ENCODE measurements at regions not wholly inside any gene's neighbourhood (a gene's known extent, or its start where the extent isn't known, plus 50 kb on each side); places are given as distances from the start of the nearest gene placed in this dataset.

GRCh38 chr21:39124681-39125251 is 58.5 kb downstream of the PSMG1 start:
- no peak for DNase-seq (ENCODE audit: extremely low read depth in 1 of 11, low read depth in 9 of 11, low spot score in 4 of 11)

- no peak for DNase-seq (ENCODE audit: extremely low read depth in 1 of 11, low read depth in 9 of 11, low spot score in 4 of 11)
These were observed 59.9 kb downstream of the PSMG1 start for GRCh38 chr21:39123375-39123774.

- no peak for DNase-seq (ENCODE audit: extremely low read depth in 1 of 11, low read depth in 9 of 11, low spot score in 4 of 11)
These were observed 61.5 kb downstream of the PSMG1 start for GRCh38 chr21:39121600-39122355.

- DNase-seq (ENCODE audit: extremely low read depth in 1 of 11, low read depth in 9 of 11, low spot score in 4 of 11): no peak
These were observed 62.2 kb downstream of the PSMG1 start for GRCh38 chr21:39120876-39121599.

- no peak for DNase-seq (ENCODE audit: extremely low read depth in 1 of 11, low read depth in 9 of 11, low spot score in 4 of 11)
These were observed 63.4 kb downstream of the PSMG1 start for GRCh38 chr21:39119891-39120290.

- no peak for DNase-seq (ENCODE audit: extremely low read depth in 1 of 11, low read depth in 9 of 11, low spot score in 4 of 11)
These were observed 64.5 kb downstream of the PSMG1 start for GRCh38 chr21:39118604-39119215.

- no peak for DNase-seq (ENCODE audit: extremely low read depth in 1 of 11, low read depth in 9 of 11, low spot score in 4 of 11)
These were observed 65.2 kb downstream of the PSMG1 start for GRCh38 chr21:39118061-39118460.

GRCh38 chr21:39117440-39117970 is 65.7 kb downstream of the PSMG1 start:
- DNase-seq (ENCODE audit: extremely low read depth in 1 of 11, low read depth in 9 of 11, low spot score in 4 of 11): no peak

- no peak for DNase-seq (ENCODE audit: extremely low read depth in 1 of 11, low read depth in 9 of 11, low spot score in 4 of 11)
These were observed 66.4 kb downstream of the PSMG1 start for GRCh38 chr21:39116761-39117439.

GRCh38 chr21:39115576-39116235 is 67.5 kb downstream of the PSMG1 start:
- DNase-seq (ENCODE audit: extremely low read depth in 1 of 11, low read depth in 9 of 11, low spot score in 4 of 11): no peak

GRCh38 chr21:39114871-39115575 is 68.2 kb downstream of the PSMG1 start:
- DNase-seq (ENCODE audit: extremely low read depth in 1 of 11, low read depth in 9 of 11, low spot score in 4 of 11): no peak

GRCh38 chr21:39111931-39112550 is 71.2 kb downstream of the PSMG1 start:
- DNase-seq (ENCODE audit: extremely low read depth in 1 of 11, low read depth in 9 of 11, low spot score in 4 of 11): no peak

GRCh38 chr21:39110431-39110830 is 72.8 kb downstream of the PSMG1 start:
- DNase-seq (ENCODE audit: extremely low read depth in 1 of 11, low read depth in 9 of 11, low spot score in 4 of 11): no peak

- no peak for DNase-seq (ENCODE audit: extremely low read depth in 1 of 11, low read depth in 9 of 11, low spot score in 4 of 11)
These were observed 73.5 kb downstream of the PSMG1 start for GRCh38 chr21:39109596-39110210.

GRCh38 chr21:39109163-39109530 is 74.1 kb downstream of the PSMG1 start:
- no peak for DNase-seq (ENCODE audit: extremely low read depth in 1 of 11, low read depth in 9 of 11, low spot score in 4 of 11)

GRCh38 chr21:39108291-39109162 is 74.7 kb downstream of the PSMG1 start:
- DNase-seq (ENCODE audit: extremely low read depth in 1 of 11, low read depth in 9 of 11, low spot score in 4 of 11): no peak
